Adrenal gland (tissue), 9 donors: ENCODE measurements at regions not wholly inside any gene's neighbourhood (a gene's known extent, or its start where the extent isn't known, plus 50 kb on each side); places are given as distances from the start of the nearest gene placed in this dataset.
"Not testable (repeated sequence)": the region's sequence is repeated elsewhere in the genome, so short reads cannot be mapped to it uniquely, and the experiment has no call there.

ENCODE experiments used
- DNase-seq, 7 donors: peaks; one replicate each; pipeline ENCODE4 v3.0.0-alpha.2; 2019 to 2020
- H3K27ac ChIP-seq, 5 donors: fragments of 200-600 bp; sonication (generic) in 4 of 5; 1 replicate in 3 of 5; 2 replicates in 2 of 5; pipeline versions ENCODE4 v1.5.1 to v1.8.0; 2016 to 2020; ENCODE audit warnings: mild to moderate bottlenecking in 1 of 5
- H3K27me3 ChIP-seq: fragments of 200-600 bp; 2 replicates; pipeline ENCODE4 v1.8.0; 2021
- H3K36me3 ChIP-seq, 2 donors: fragments of 200-600 bp; replicated peaks in 1 of 2; 1 replicate in 1 of 2; 2 replicates in 1 of 2; pipeline versions ENCODE4 v1.5.1 to v1.8.0; 2018 to 2022
- H3K4me1 ChIP-seq, 2 donors: fragments of 200-600 bp; replicated peaks in 1 of 2; 1 replicate in 1 of 2; 2 replicates in 1 of 2; pipeline versions ENCODE4 v1.5.1 to v1.8.0; 2018 to 2021
- H3K4me3 ChIP-seq, 4 donors: fragments of 200-600 bp; sonication (generic) in 3 of 4; one replicate each; pipeline ENCODE4 v1.5.1; 2016 to 2018
- H3K9me3 ChIP-seq, 3 donors: fragments of 200-600 bp; sonication (generic) in 1 of 3; replicated peaks in 1 of 3; 1 replicate in 2 of 3; 2 replicates in 1 of 3; pipeline versions ENCODE4 v1.5.1 to v1.8.0; 2016 to 2021
- CTCF ChIP-seq, 6 experiments: fragments of 450-650 bp in 4 of 6; fragments of 200-600 bp in 2 of 6; sonication (generic) in 1 of 6; IDR thresholded peaks; 1 replicate in 5 of 6; 2 replicates in 1 of 6; pipeline versions ENCODE4 v1.5.1 to v1.8.0; 2016 to 2021; ENCODE audit warnings: antibody characterized with exemption in 6 of 6, mild to moderate bottlenecking in 2 of 6, moderate library complexity in 1 of 6
- POLR2A ChIP-seq, 2 donors: fragments of 450-650 bp; IDR thresholded peaks; one replicate each; pipeline ENCODE4 v1.6.1; 2017; ENCODE audit warnings: antibody characterized with exemption in 2 of 2, mild to moderate bottlenecking in 2 of 2, moderate library complexity in 1 of 2
- WGBS, 4 donors: extraction: QIAGEN DNeasy Blood & Tissue Kit in 2 of 4; methylation state at CpG; one replicate each; pipeline versions ENCODE4 v1.1.5 to v1.1.7; 2013 to 2017; 5-methylcytosine and 5-hydroxymethylcytosine counted together
- intact Hi-C, 2 donors: fragments of 100-400 bp; cut with DNase I; formaldehyde crosslinking; loops; one replicate each; pipeline versions ENCODE4 v1.14.1 to v1.15.0; 2022 to 2023
- donor health status: healthy with polysubstance abuse.
- donor health status: Bipolar disorder and iron deficiency.
- donor health status: DM: yes; HTN: yes; CAD: no.
- donor health status: DM: no; HTN: no; CAD: no.
- donor health status: DM: no; HTN: no; CAD: no.

- no peak for DNase-seq
- H3K27ac ChIP-seq, result no peak overlapping the region
- H3K27me3 ChIP-seq, result no peaks in the 10 kb centered on the region
- H3K36me3 ChIP-seq, result no peaks in the 10 kb centered on the region
- H3K9me3 ChIP-seq, result no peaks in the 10 kb centered on the region
- H3K4me1 ChIP-seq, result no peaks in the 10 kb centered on the region
- intact Hi-C loops, result no loop called here
- TF ChIP-seq POLR2A (IDR thresholded peaks at IDR 0.05) (no peak), CTCF (IDR thresholded peaks at IDR 0.05) (no peak)
- no peak overlapping the region for H3K4me3 ChIP-seq
Measured at GRCh38 chr9:25814023-25814422, 135.8 kb upstream of the TUSC1 start.

GRCh38 chr9:25813478-25813877, 135.2 kb upstream of the TUSC1 start:
- intact Hi-C loops, result no loop called here
- no peaks in the 10 kb centered on the region for H3K36me3 ChIP-seq
- no peak for TF ChIP-seq CTCF (IDR thresholded peaks at IDR 0.05)
- no peak for TF ChIP-seq POLR2A (IDR thresholded peaks at IDR 0.05)
- DNase-seq, result no peak
- no peaks in the 10 kb centered on the region for H3K4me1 ChIP-seq
- no peak overlapping the region for H3K27ac ChIP-seq
- no peaks in the 10 kb centered on the region for H3K27me3 ChIP-seq
- H3K4me3 ChIP-seq, result no peak overlapping the region
- no peaks in the 10 kb centered on the region for H3K9me3 ChIP-seq
- WGBS, 4 donors, result 39 to 64% (median 57%) methylated on average over 2 of the region's 2 CpGs

- H3K4me3 ChIP-seq, result no peak overlapping the region
- no peaks in the 10 kb centered on the region for H3K9me3 ChIP-seq
- no peaks in the 10 kb centered on the region for H3K4me1 ChIP-seq
- no peak overlapping the region for H3K27ac ChIP-seq
- H3K27me3 ChIP-seq, result no peaks in the 10 kb centered on the region
- DNase-seq, result no peak
- TF ChIP-seq POLR2A (IDR thresholded peaks at IDR 0.05), result no peak
- no peak for TF ChIP-seq CTCF (IDR thresholded peaks at IDR 0.05)
- intact Hi-C loops, result no loop called here
- no peaks in the 10 kb centered on the region for H3K36me3 ChIP-seq
- 51 to 67% (median 57%) methylated on average over 1 of the region's 1 CpG for WGBS, 4 donors
Measured at GRCh38 chr9:25808554-25808953, 130.3 kb upstream of the TUSC1 start.

- DNase-seq, result no peak
- Histone ChIP-seq H3K9me3 (no peaks in the 10 kb centered on the region), H3K4me1 (no peaks in the 10 kb centered on the region), H3K27me3 (no peaks in the 10 kb centered on the region), H3K36me3 (no peaks in the 10 kb centered on the region), H3K4me3 (no peak overlapping the region), H3K27ac (no peak overlapping the region)
- intact Hi-C loops, result no loop called here
- no peak for TF ChIP-seq CTCF (IDR thresholded peaks at IDR 0.05)
- TF ChIP-seq POLR2A (IDR thresholded peaks at IDR 0.05), result no peak
Measured at GRCh38 chr9:25804856-25805255, 126.6 kb upstream of the TUSC1 start.

- H3K36me3 ChIP-seq, H3K9me3 ChIP-seq, H3K27me3 ChIP-seq, H3K4me3 ChIP-seq, H3K27ac ChIP-seq, H3K4me1 ChIP-seq, intact Hi-C loops, DNase-seq: not testable (repeated sequence)
- 96 to 98% (median 97%) methylated on average over 3 of the region's 3 CpGs for WGBS, 4 donors
Measured at GRCh38 chr9:25801989-25802388, 123.7 kb upstream of the TUSC1 start.
